Esophagus muscularis mucosa (tissue), 4 donors: ENCODE measurements at regions not wholly inside any gene's neighbourhood (a gene's known extent, or its start where the extent isn't known, plus 50 kb on each side); places are given as distances from the start of the nearest gene placed in this dataset.
"Not testable (repeated sequence)": the region's sequence is repeated elsewhere in the genome, so short reads cannot be mapped to it uniquely, and the experiment has no call there.

Experiments
- DNase-seq: peaks from one replicate; pipeline ENCODE4 v3.0.0-alpha.2; 2017; ENCODE audit errors: extremely low spot score
- H3K27ac ChIP-seq, 4 donors: fragments of 200-600 bp; sonication (generic); replicated peaks in 1 of 4; 1 replicate in 3 of 4; 2 replicates in 1 of 4; pipeline ENCODE4 v1.5.1; 2016 to 2019; ENCODE audit warnings: mild to moderate bottlenecking in 1 of 4
- H3K27me3 ChIP-seq, 4 donors: fragments of 200-600 bp; sonication (generic); one replicate each; pipeline versions ENCODE4 v1.5.1 to v1.6.0; 2016 to 2019
- H3K36me3 ChIP-seq, 4 donors: fragments of 200-600 bp; sonication (generic); one replicate each; pipeline ENCODE4 v1.5.1; 2016 to 2019
- H3K4me1 ChIP-seq, 4 donors: fragments of 200-600 bp; sonication (generic); one replicate each; pipeline ENCODE4 v1.5.1; 2016 to 2019
- H3K4me3 ChIP-seq, 4 donors: fragments of 200-600 bp; sonication (generic); 1 replicate in 2 of 4; 2 replicates in 2 of 4; pipeline ENCODE4 v1.5.1; 2016 to 2019; ENCODE audit warnings: mild to moderate bottlenecking in 4 of 4, moderate library complexity in 1 of 4
- H3K9me3 ChIP-seq, 4 donors: fragments of 200-600 bp; sonication (generic); 1 replicate in 3 of 4; 2 replicates in 1 of 4; pipeline ENCODE4 v1.5.1; 2016 to 2019
- EP300 ChIP-seq: sonication (generic); formaldehyde crosslinking; IDR thresholded peaks from one replicate; pipeline ENCODE4 v1.6.1; 2017; ENCODE audit warnings: antibody characterized with exemption
- POLR2A ChIP-seq: fragments of 450-650 bp; IDR thresholded peaks from one replicate; pipeline ENCODE4 v1.6.1; 2017; ENCODE audit warnings: antibody characterized with exemption, moderate library complexity, mild to moderate bottlenecking, low read depth
- POLR2AphosphoS5 ChIP-seq, 2 donors: sonication (generic); formaldehyde crosslinking; IDR thresholded peaks; one replicate each; pipeline ENCODE4 v1.6.1; 2017; ENCODE audit warnings: antibody characterized with exemption in 2 of 2
- WGBS: methylation state at CpG from one replicate; pipeline ENCODE4 v1.1.5; 2018; 5-methylcytosine and 5-hydroxymethylcytosine counted together
- intact Hi-C: fragments of 100-400 bp; cut with DNase I; formaldehyde crosslinking; loops from one replicate; pipeline ENCODE4 v1.15.1; 2023
- TF ChIP-seq, protein P1 (sequence below), 3 experiments: fragments of 200-600 bp in 2 of 3; fragments of 450-650 bp in 1 of 3; sonication (generic) in 2 of 3; IDR thresholded peaks; one replicate each; pipeline ENCODE4 v1.5.1; 2017 to 2019; ENCODE audit warnings: antibody characterized with exemption in 3 of 3, mild to moderate bottlenecking in 2 of 3, moderate library complexity in 1 of 3

DNA sequence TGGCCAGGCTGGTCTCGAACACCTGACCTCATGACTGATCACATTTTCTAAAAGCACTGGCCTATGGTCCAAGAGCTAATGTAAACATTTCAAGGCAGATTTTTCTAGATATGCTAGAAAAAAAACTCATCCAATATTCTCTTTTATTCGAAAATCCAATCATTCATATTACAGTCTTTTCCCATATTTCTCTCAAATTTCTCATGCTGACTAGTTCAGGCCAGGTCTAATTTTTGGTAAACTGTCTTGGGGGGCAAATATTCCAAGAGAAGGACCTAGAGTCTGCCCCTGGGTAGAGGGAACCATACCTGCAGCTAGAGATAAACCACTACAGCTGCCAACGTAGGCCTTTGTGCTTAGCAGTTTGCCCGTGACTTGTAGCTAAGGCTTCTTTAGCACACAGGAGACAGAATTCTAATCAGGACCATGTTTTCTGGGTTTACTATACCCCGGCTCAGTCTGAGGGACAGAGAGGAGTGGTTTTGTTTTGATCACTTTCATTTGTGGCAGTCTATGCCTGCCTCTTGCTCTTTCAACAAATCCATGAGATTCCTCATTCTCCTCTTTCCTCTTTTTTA is 71.8 kb upstream of the CITED2 start:
- DNase-seq, result no peak
- intact Hi-C loops, result no loop called here
- H3K36me3 ChIP-seq, result no peaks in the 10 kb centered on the region
- whole genome bisulfite sequencing, result 88% methylated on average over 5 of the region's 5 CpGs
- TF ChIP-seq, protein P1, sequence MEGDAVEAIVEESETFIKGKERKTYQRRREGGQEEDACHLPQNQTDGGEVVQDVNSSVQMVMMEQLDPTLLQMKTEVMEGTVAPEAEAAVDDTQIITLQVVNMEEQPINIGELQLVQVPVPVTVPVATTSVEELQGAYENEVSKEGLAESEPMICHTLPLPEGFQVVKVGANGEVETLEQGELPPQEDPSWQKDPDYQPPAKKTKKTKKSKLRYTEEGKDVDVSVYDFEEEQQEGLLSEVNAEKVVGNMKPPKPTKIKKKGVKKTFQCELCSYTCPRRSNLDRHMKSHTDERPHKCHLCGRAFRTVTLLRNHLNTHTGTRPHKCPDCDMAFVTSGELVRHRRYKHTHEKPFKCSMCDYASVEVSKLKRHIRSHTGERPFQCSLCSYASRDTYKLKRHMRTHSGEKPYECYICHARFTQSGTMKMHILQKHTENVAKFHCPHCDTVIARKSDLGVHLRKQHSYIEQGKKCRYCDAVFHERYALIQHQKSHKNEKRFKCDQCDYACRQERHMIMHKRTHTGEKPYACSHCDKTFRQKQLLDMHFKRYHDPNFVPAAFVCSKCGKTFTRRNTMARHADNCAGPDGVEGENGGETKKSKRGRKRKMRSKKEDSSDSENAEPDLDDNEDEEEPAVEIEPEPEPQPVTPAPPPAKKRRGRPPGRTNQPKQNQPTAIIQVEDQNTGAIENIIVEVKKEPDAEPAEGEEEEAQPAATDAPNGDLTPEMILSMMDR (IDR thresholded peaks at IDR 0.05), result no peak
- TF ChIP-seq POLR2AphosphoS5 (IDR thresholded peaks at IDR 0.05) (no peak), EP300 (no peak), POLR2A (no peak)
- no peak overlapping the region for H3K4me3 ChIP-seq
- H3K9me3 ChIP-seq, result no peaks in the 10 kb centered on the region
- no peaks in the 10 kb centered on the region for H3K27me3 ChIP-seq
- H3K27ac ChIP-seq, result no peak overlapping the region
- peaks cover 0 to 4% (median 0%) of the 10 kb centered on the region in 4 donors for H3K4me1 ChIP-seq

DNA sequence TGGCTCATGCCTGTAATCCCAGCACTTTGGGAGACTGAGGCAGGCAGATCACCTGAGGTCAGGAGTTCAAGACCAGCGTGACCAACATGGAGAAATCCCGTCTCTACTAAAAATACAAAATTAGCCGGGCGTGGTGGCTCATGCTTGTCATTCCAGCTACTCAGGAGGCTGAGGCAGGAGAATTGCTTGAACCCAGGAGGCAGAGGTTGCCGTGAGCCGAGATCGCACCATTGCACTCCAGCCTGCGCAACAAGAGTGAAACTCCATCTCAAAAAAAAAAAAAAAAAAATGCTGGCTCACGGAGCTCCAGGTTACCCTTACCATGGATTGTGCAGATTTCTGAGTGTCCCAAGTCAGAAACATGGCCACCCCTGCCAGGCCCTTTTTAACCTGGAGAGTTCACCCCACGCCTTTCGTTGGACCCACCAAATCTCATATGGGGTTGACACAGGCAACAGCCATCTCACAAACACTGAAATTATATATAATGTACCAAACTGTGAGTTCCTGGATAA is 69.9 kb upstream of the CITED2 start:
- H3K4me1 ChIP-seq, intact Hi-C loops, H3K27me3 ChIP-seq, H3K27ac ChIP-seq, DNase-seq, H3K4me3 ChIP-seq, H3K9me3 ChIP-seq, H3K36me3 ChIP-seq: not testable (repeated sequence)
- 89% methylated on average over 11 of the region's 11 CpGs for WGBS

DNA sequence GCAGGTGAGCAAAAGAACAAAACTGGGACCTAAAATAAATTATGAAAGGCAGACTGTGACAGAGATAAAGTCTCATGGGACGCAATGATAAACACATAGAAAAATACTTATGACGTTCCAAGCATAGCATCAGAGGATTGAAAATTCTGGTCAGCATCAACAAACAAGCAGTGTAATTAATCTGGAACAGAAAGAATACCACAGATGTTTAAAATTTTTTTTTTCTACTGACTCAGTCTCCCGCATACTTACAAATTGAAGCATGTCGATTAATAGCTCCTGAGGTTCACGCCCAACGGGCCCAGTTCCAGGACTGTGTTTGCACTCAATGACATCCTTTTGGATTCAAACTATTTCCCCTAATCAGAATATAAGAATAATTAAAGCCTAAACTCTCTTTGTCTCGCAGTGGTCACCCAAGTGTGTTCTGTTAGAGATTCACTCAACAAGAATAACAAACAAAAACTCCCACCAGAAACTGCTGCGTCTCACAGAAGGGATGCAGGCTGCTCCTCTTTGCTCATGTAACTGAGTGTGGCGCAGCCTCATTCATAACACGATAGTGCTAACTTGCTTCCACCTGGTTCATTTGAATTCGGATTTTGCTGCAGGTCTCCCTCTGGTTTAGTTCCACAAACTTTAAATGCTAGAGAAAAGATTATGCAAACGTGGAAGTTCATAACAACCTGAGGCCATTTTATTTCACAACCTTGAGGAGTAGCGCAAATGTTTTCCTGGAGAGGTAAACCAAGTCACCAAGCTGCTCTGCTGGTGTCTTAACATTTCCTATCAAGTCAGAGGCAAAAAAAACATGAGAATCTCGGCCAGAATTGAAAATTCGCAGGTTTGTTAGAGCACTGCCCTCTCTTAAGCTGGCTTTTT is 69.0 kb upstream of the CITED2 start:
- H3K4me1 ChIP-seq, result peaks cover 0 to 13% (median 12%) of the 10 kb centered on the region in 4 donors
- H3K9me3 ChIP-seq, result no peaks in the 10 kb centered on the region
- intact Hi-C loops, result no loop called here
- 62% methylated on average over 15 of the region's 15 CpGs for WGBS
- no peaks in the 10 kb centered on the region for H3K27me3 ChIP-seq
- no peak overlapping the region for H3K27ac ChIP-seq
- H3K36me3 ChIP-seq, result no peaks in the 10 kb centered on the region
- H3K4me3 ChIP-seq, result no peak overlapping the region
- no peak for DNase-seq
- TF ChIP-seq EP300, result no peak
- TF ChIP-seq, protein P1 (IDR thresholded peaks at IDR 0.05), result no peak
- no peak for TF ChIP-seq POLR2A
- no peak for TF ChIP-seq POLR2AphosphoS5 (IDR thresholded peaks at IDR 0.05)

DNA sequence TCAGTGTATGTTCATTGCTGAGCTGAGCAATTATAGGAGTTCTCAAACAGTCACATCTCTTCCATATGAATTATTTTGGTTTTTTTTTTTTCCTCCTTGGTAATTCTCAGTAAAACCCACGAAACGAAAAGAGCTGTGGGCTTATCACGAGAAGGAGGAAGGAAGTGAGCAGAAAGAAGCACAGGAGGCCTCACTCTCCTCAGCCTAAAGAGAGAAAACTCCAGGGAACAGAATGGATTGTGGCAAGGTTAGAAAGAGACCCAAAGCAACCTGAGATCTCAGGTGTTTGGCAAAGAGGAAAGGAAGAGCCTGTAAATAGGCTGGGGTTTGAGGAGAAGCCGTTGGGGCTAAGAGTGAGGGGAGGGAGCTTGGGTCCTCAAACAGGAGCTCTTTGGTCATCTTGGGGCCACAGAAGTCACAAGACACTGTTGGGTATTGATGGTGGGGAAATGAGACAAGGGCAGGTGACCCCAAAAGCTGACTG is 67.8 kb upstream of the CITED2 start:
- no peaks in the 10 kb centered on the region for H3K9me3 ChIP-seq
- no peaks in the 10 kb centered on the region for H3K27me3 ChIP-seq
- WGBS, result 71% methylated on average over 4 of the region's 4 CpGs
- H3K4me3 ChIP-seq, result no peak overlapping the region
- TF ChIP-seq EP300 (no peak), POLR2AphosphoS5 (IDR thresholded peaks at IDR 0.05) (no peak), POLR2A (no peak)
- TF ChIP-seq, protein P1 (IDR thresholded peaks at IDR 0.05), result no peak
- peaks cover 0 to 13% (median 13%) of the 10 kb centered on the region in 4 donors for H3K4me1 ChIP-seq
- H3K27ac ChIP-seq, result no peak overlapping the region
- no peak for DNase-seq
- intact Hi-C loops, result no loop called here
- H3K36me3 ChIP-seq, result no peaks in the 10 kb centered on the region

DNA sequence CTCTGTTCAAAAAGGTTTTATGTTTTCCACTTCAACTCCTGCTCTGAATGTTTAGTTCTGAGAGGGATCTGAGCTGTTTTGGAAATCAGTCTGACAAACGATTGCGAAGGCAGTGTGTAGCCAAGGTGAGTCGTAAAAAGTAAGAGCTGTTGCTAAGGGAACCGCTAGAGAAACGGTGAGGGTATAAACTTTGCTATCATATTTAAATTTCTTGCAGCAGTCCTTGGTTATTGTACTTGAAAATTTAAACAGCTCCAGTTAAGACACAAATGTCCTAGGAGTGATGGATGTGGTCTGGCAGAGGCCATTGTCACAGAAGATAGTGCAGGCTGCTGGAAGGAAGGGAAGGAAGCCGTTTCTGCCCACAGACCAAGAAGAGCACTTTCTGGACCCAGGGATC is 64.9 kb upstream of the CITED2 start:
- intact Hi-C loops, result no loop called here
- Histone ChIP-seq H3K27me3 (no peaks in the 10 kb centered on the region), H3K4me3 (no peak overlapping the region), H3K27ac (peak overlapping the region in 3 of 4 donors; percentile 11 to 39 (median 38)), H3K4me1 (peaks cover 6 to 22% (median 13%) of the 10 kb centered on the region in 4 donors), H3K36me3 (no peaks in the 10 kb centered on the region), H3K9me3 (no peaks in the 10 kb centered on the region)
- no peak for TF ChIP-seq EP300
- no peak for TF ChIP-seq POLR2A
- no peak for TF ChIP-seq POLR2AphosphoS5 (IDR thresholded peaks at IDR 0.05)
- TF ChIP-seq, protein P1 (IDR thresholded peaks at IDR 0.05), result no peak
- no peak for DNase-seq
- 27% methylated on average over 6 of the region's 6 CpGs for WGBS
